Esophagus squamous epithelium (tissue), 5 donors: ENCODE measurements at regions not wholly inside any gene's neighbourhood (a gene's known extent, or its start where the extent isn't known, plus 50 kb on each side); places are given as distances from the start of the nearest gene placed in this dataset.
A peak's percentile ranks its signal among the peaks of the same experiment; 100 is the strongest.

ENCODE experiments used
- DNase-seq: peaks from one replicate; lab custom pipeline; 2025; lab: John Stamatoyannopoulos, UW
- H3K27ac ChIP-seq, 4 donors: fragments of 200-600 bp; sonication (generic); one replicate each; pipeline ENCODE4 v1.5.1; 2016 to 2019; ENCODE audit warnings: mild to moderate bottlenecking in 1 of 4
- H3K27me3 ChIP-seq, 4 donors: fragments of 200-600 bp; sonication (generic); 1 replicate in 3 of 4; 2 replicates in 1 of 4; pipeline versions ENCODE4 v1.5.1 to v1.6.0; 2017 to 2021; ENCODE audit warnings: antibody characterized with exemption in 1 of 4
- H3K36me3 ChIP-seq, 3 donors: fragments of 200-600 bp; sonication (generic); one replicate each; pipeline ENCODE4 v1.5.1; 2016 to 2019
- H3K4me1 ChIP-seq, 3 donors: fragments of 200-600 bp; sonication (generic); one replicate each; pipeline ENCODE4 v1.5.1; 2017 to 2019
- H3K4me3 ChIP-seq, 4 donors: fragments of 200-600 bp; sonication (generic); 1 replicate in 3 of 4; 2 replicates in 1 of 4; pipeline ENCODE4 v1.5.1; 2016 to 2019; ENCODE audit warnings: mild to moderate bottlenecking in 2 of 4, moderate library complexity in 1 of 4
- H3K9me3 ChIP-seq, 3 donors: fragments of 200-600 bp; sonication (generic); one replicate each; pipeline ENCODE4 v1.5.1; 2016 to 2019
- CTCF ChIP-seq, 6 experiments: fragments of 450-650 bp in 4 of 6; fragments of 200-600 bp in 2 of 6; sonication (generic) in 2 of 6; IDR thresholded peaks; one replicate each; pipeline ENCODE4 v1.5.1; 2016 to 2019; ENCODE audit warnings: antibody characterized with exemption in 6 of 6, mild to moderate bottlenecking in 4 of 6, moderate library complexity in 4 of 6
- POLR2A ChIP-seq, 4 donors: fragments of 450-650 bp; IDR thresholded peaks; one replicate each; pipeline ENCODE4 v1.6.1; 2017; ENCODE audit warnings: antibody characterized with exemption in 4 of 4, mild to moderate bottlenecking in 4 of 4, moderate library complexity in 3 of 4
- WGBS, 2 donors: methylation state at CpG; one replicate each; pipeline ENCODE4 v1.1.5; 2018; 5-methylcytosine and 5-hydroxymethylcytosine counted together
- intact Hi-C: fragments of 100-400 bp; cut with DNase I; formaldehyde crosslinking; loops from one replicate; pipeline ENCODE4 v1.15.0; 2022
- donor health status: DM: yes; HTN: yes; CAD: no.

DNA sequence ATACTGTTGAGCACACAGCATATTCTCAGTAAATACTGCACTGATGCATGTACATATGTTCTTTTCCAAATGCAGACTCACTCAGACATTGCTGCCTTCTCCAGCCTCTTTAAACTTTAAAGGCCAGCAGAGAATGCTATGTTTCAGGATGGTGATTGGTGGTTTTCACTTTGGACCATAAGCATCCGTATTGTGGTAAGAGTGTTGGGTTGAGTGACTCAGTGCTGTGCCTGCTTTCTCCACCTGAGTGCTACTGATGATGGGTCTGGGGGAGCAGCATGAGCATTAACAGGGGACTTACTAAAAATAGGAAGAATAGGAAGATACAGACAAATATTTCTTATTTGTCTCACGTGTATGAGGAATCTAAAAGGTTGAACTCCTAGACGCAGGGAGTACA is 56.3 kb upstream of the ZNF92 start:
- H3K36me3 ChIP-seq, result no peaks in the 10 kb centered on the region
- no peak for DNase-seq
- no peak for TF ChIP-seq POLR2A (IDR thresholded peaks at IDR 0.05)
- no peak for TF ChIP-seq CTCF (IDR thresholded peaks at IDR 0.05)
- H3K4me3 ChIP-seq, result no peak overlapping the region
- H3K9me3 ChIP-seq, result no peaks in the 10 kb centered on the region
- H3K27ac ChIP-seq, result no peak overlapping the region
- 90 to 98% methylated on average over 3 of the region's 3 CpGs for WGBS, 2 donors
- H3K4me1 ChIP-seq, result no peaks in the 10 kb centered on the region
- intact Hi-C loops, result no loop called here
- H3K27me3 ChIP-seq, result no peaks in the 10 kb centered on the region

GRCh38 chr7:65310761-65311160 is 62.9 kb upstream of the ZNF92 start:
- DNase-seq, result no peak
- Histone ChIP-seq H3K36me3 (no peaks in the 10 kb centered on the region), H3K9me3 (no peaks in the 10 kb centered on the region), H3K27ac (no peak overlapping the region), H3K4me1 (no peaks in the 10 kb centered on the region), H3K4me3 (no peak overlapping the region), H3K27me3 (peaks cover 0 to 16% (median 0%) of the 10 kb centered on the region in 4 donors)
- TF ChIP-seq POLR2A (IDR thresholded peaks at IDR 0.05) (no peak), CTCF (IDR thresholded peaks at IDR 0.05) (no peak)
- intact Hi-C loops, result no loop called here
- 77 to 89% methylated on average over 5 to 6 of the region's 6 CpGs for WGBS, 2 donors

- H3K9me3 ChIP-seq, result no peaks in the 10 kb centered on the region
- no peak overlapping the region for H3K27ac ChIP-seq
- TF ChIP-seq CTCF (IDR thresholded peaks at IDR 0.05), result no peak
- TF ChIP-seq POLR2A (IDR thresholded peaks at IDR 0.05), result no peak
- H3K27me3 ChIP-seq, result peaks cover 0 to 23% (median 0%) of the 10 kb centered on the region in 4 donors
- no peaks in the 10 kb centered on the region for H3K36me3 ChIP-seq
- intact Hi-C loops, result no loop called here
- no peaks in the 10 kb centered on the region for H3K4me1 ChIP-seq
- WGBS, 2 donors, result 63 to 76% methylated on average over 2 of the region's 2 CpGs
- H3K4me3 ChIP-seq, result no peak overlapping the region
- no peak for DNase-seq
These were observed 65.4 kb upstream of the ZNF92 start for GRCh38 chr7:65308300-65308678.

DNA sequence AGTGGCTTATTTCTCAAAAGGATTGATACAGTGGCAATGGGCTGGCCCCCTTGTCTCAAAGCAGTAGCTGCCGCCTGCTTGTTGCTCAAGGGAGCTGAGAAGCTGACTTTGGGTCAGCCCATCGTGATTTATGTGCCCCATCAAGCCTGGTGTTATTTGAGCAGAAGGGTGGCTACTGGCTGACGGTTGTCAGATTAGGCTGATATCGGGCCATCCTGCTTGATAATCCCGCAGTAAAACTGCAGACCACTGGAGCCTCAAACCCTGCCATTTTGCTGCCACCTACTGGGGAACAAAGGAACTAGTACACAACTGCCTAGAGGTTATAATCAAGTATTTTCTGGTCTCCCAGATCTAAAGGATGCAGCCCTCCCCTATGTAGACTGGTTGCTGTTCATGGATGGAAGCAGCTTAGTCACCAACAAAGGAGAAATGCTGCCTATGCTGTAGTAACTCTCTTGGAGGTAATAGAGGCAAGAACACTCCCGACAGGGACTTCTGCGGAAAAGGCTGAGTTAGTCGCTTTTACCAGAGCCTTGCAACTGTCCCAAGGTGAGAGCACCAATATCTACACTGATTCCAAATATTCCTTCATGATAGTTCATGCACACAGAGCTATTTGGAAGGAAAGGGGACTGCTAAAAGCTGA is 65.9 kb upstream of the ZNF92 start:
- H3K4me3 ChIP-seq, result no peak overlapping the region
- 37 to 68% methylated on average over 5 to 7 of the region's 8 CpGs for WGBS, 2 donors
- DNase-seq, result no peak
- no peaks in the 10 kb centered on the region for H3K9me3 ChIP-seq
- no peak overlapping the region for H3K27ac ChIP-seq
- no peaks in the 10 kb centered on the region for H3K36me3 ChIP-seq
- peaks cover 0 to 23% (median 0%) of the 10 kb centered on the region in 4 donors for H3K27me3 ChIP-seq
- intact Hi-C loops, result no loop called here
- H3K4me1 ChIP-seq, result no peaks in the 10 kb centered on the region
- TF ChIP-seq CTCF (IDR thresholded peaks at IDR 0.05) (peak; percentile 45 to 78 (median 66)), POLR2A (IDR thresholded peaks at IDR 0.05) (no peak)

DNA sequence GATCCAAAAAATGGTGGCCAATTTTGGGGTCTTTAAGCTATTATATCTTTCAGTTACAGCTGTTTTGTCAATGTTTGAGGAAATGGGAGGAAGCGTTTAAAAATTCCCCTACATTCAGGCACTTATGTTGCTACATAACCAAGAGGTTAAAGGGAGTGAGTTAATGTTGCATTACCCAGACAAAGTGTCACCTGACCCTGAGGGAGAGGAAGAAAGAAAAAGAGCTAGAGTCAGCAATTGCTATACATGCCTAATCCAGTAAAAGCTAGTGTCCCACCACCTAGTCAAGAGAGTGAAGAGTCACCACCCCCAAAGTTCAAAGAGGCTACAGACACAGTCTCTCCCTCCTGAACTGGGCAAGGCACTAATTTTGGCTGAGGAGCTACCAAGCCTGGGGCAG is 69.5 kb upstream of the ZNF92 start:
- no peaks in the 10 kb centered on the region for H3K4me1 ChIP-seq
- no peak for DNase-seq
- TF ChIP-seq POLR2A (IDR thresholded peaks at IDR 0.05), result no peak
- no peak for TF ChIP-seq CTCF (IDR thresholded peaks at IDR 0.05)
- no peak overlapping the region for H3K27ac ChIP-seq
- intact Hi-C loops, result no loop called here
- H3K36me3 ChIP-seq, result no peaks in the 10 kb centered on the region
- WGBS, 2 donors, result 85 to 93% methylated on average over 1 of the region's 1 CpG
- peaks cover 0 to 29% (median 0%) of the 10 kb centered on the region in 4 donors for H3K27me3 ChIP-seq
- H3K9me3 ChIP-seq, result no peaks in the 10 kb centered on the region
- H3K4me3 ChIP-seq, result no peak overlapping the region
